ENCODE measurements at regions not wholly inside any gene's neighbourhood (a gene's known extent, or its start where the extent isn't known, plus 50 kb on each side); places are given as distances from the start of the nearest gene placed in this dataset.

DNA sequence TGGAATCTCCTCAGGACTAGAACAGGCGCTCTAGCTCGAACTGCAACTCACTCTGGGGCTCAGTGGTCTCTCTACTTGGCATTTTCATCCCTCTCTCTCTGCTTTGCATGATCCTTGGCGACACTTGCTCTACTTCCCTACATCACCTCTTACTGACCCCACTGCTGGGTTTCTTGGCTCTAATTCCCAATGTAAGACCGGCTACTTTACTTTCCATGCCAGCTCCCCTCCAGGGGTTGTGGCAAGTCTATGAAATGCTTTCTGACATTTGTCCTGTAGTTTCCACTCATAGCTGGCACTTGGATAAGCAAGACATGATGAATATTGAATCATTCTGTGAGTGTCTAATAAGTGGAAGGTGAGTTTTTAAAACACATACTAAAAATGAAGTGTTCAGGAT, 292.3 kb downstream of the USP25 start:
- Histone ChIP-seq H3K27ac (no peak overlapping the region), H3K4me1 (replicated peaks) (no peaks in the 10 kb centered on the region), H3K4me3 (no peak overlapping the region), H3K9me3 (no peaks in the 10 kb centered on the region), H3K36me3 (no peaks in the 10 kb centered on the region), H3K27me3 (replicated peaks; ENCODE audit: insufficient read depth) (no peaks in the 10 kb centered on the region)
- TF ChIP-seq POLR2A (IDR thresholded peaks at IDR 0.05) (no peak), CTCF (IDR thresholded peaks at IDR 0.05) (no peak), POLR2AphosphoS5 (IDR thresholded peaks at IDR 0.05) (no peak)
- no peak for DNase-seq (ENCODE audit: low spot score)
- intact Hi-C loops (cut with DNase I), result no loop called here
- 79% methylated on average over 4 of the region's 4 CpGs for WGBS

- no peak for TF ChIP-seq CTCF (IDR thresholded peaks at IDR 0.05)
- TF ChIP-seq POLR2AphosphoS5 (IDR thresholded peaks at IDR 0.05), result no peak
- no peak for TF ChIP-seq POLR2A (IDR thresholded peaks at IDR 0.05)
- H3K9me3 ChIP-seq, result no peaks in the 10 kb centered on the region
- intact Hi-C loops (cut with DNase I), result no loop called here
- WGBS, result 88% methylated on average over 3 of the region's 3 CpGs
- H3K27me3 ChIP-seq (replicated peaks; ENCODE audit: insufficient read depth), result no peaks in the 10 kb centered on the region
- no peak overlapping the region for H3K4me3 ChIP-seq
- H3K27ac ChIP-seq, result no peak overlapping the region
- no peaks in the 10 kb centered on the region for H3K36me3 ChIP-seq
- H3K4me1 ChIP-seq (replicated peaks), result no peaks in the 10 kb centered on the region
- no peak for DNase-seq (ENCODE audit: low spot score)
Measured at GRCh38 chr21:16022921-16023320, 293.1 kb downstream of the USP25 start.

- no peak overlapping the region for H3K4me3 ChIP-seq
- no peaks in the 10 kb centered on the region for H3K4me1 ChIP-seq (replicated peaks)
- no peaks in the 10 kb centered on the region for H3K9me3 ChIP-seq
- H3K27me3 ChIP-seq (replicated peaks; ENCODE audit: insufficient read depth), result no peaks in the 10 kb centered on the region
- no peak overlapping the region for H3K27ac ChIP-seq
- DNase-seq (ENCODE audit: low spot score), result no peak
- TF ChIP-seq POLR2AphosphoS5 (IDR thresholded peaks at IDR 0.05), result no peak
- no peak for TF ChIP-seq CTCF (IDR thresholded peaks at IDR 0.05)
- TF ChIP-seq POLR2A (IDR thresholded peaks at IDR 0.05), result no peak
- WGBS, result 96% methylated on average over 2 of the region's 2 CpGs
- no peaks in the 10 kb centered on the region for H3K36me3 ChIP-seq
- intact Hi-C loops (cut with DNase I), result no loop called here
Measured at GRCh38 chr21:16028142-16028541, 298.4 kb downstream of the USP25 start.

DNA sequence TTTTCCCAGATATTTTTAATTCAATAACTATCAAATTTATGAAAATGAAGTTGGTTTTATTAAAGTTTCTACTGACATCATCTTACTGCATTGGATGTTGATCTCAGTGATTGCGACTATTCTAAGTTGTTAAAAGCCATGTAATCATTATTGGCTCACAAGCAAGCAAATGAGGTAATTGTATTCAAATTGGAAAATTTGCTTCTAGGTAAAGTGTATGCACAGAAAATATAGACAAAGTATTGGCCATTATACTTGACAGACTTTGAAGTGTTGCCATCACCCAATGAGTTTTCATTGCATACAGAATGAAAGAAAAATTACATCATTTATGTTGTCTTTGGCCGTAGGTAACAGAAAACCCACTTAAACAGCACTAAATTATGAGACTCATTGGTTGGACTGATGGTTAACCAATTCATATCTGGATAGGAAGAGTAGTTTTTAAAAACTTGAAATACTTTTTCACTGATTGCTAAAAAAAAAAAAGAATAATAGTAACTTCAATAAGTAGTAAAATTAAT, 299.2 kb downstream of the USP25 start:
- H3K9me3 ChIP-seq, result no peaks in the 10 kb centered on the region
- H3K36me3 ChIP-seq, result no peaks in the 10 kb centered on the region
- intact Hi-C loops (cut with DNase I), result no loop called here
- TF ChIP-seq POLR2A (IDR thresholded peaks at IDR 0.05), result no peak
- TF ChIP-seq CTCF (IDR thresholded peaks at IDR 0.05), result no peak
- no peak for TF ChIP-seq POLR2AphosphoS5 (IDR thresholded peaks at IDR 0.05)
- H3K4me1 ChIP-seq (replicated peaks), result no peaks in the 10 kb centered on the region
- H3K27ac ChIP-seq, result no peak overlapping the region
- WGBS, result 66% methylated on average over 2 of the region's 2 CpGs
- no peak for DNase-seq (ENCODE audit: low spot score)
- no peak overlapping the region for H3K4me3 ChIP-seq
- no peaks in the 10 kb centered on the region for H3K27me3 ChIP-seq (replicated peaks; ENCODE audit: insufficient read depth)

DNA sequence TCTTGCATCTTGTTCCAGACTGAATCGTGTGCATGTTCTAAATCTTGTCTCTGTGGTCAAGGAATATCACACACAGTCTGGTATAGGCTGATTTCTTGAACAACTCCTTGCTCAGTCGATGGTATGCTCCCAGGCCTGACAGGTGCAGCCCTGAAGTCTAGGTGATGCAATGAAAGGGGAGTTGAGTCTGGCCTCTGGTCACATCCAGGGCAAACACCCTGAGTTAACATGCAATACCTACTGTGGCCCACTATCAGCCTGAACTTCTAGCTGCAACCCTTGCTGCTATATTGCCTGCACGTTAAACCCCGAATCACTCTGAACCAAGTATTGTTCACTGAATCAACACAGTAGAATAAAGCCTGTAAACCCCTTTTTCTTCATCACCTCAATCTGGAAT, 303.4 kb downstream of the USP25 start:
- Histone ChIP-seq H3K36me3 (no peaks in the 10 kb centered on the region), H3K27me3 (replicated peaks; ENCODE audit: insufficient read depth) (no peaks in the 10 kb centered on the region), H3K4me3 (no peak overlapping the region), H3K27ac (no peak overlapping the region), H3K4me1 (replicated peaks) (no peaks in the 10 kb centered on the region), H3K9me3 (no peaks in the 10 kb centered on the region)
- DNase-seq (ENCODE audit: low spot score), result no peak
- 90% methylated on average over 4 of the region's 4 CpGs for WGBS
- intact Hi-C loops (cut with DNase I), result no loop called here
- TF ChIP-seq POLR2A (IDR thresholded peaks at IDR 0.05) (no peak), POLR2AphosphoS5 (IDR thresholded peaks at IDR 0.05) (no peak), CTCF (IDR thresholded peaks at IDR 0.05) (no peak)

Measured in prostate gland (tissue), 2 donors.